OCI-LY1 (cell line): ENCODE measurements at regions not wholly inside any gene's neighbourhood (a gene's known extent, or its start where the extent isn't known, plus 50 kb on each side); places are given as distances from the start of the nearest gene placed in this dataset.

Experiments used
- EZH2 ChIP-seq: fragments of 200-600 bp; sonication (generic), shearing (Covaris generic); IDR thresholded peaks from 2 replicates; pipeline ENCODE4 v1.8.0; 2017; ENCODE audit warnings: borderline replicate concordance, mixed run types, mild to moderate bottlenecking, antibody characterized with exemption, low read length, moderate library complexity, mixed read lengths
- TF ChIP-seq, protein P1 (sequence below): fragments of 200-600 bp; sonication (generic), shearing (Covaris generic); IDR thresholded peaks from 2 replicates; pipeline ENCODE4 v1.5.1; 2017; ENCODE audit warnings: mild to moderate bottlenecking, antibody characterized with exemption, low read length, moderate library complexity, mixed read lengths

DNA sequence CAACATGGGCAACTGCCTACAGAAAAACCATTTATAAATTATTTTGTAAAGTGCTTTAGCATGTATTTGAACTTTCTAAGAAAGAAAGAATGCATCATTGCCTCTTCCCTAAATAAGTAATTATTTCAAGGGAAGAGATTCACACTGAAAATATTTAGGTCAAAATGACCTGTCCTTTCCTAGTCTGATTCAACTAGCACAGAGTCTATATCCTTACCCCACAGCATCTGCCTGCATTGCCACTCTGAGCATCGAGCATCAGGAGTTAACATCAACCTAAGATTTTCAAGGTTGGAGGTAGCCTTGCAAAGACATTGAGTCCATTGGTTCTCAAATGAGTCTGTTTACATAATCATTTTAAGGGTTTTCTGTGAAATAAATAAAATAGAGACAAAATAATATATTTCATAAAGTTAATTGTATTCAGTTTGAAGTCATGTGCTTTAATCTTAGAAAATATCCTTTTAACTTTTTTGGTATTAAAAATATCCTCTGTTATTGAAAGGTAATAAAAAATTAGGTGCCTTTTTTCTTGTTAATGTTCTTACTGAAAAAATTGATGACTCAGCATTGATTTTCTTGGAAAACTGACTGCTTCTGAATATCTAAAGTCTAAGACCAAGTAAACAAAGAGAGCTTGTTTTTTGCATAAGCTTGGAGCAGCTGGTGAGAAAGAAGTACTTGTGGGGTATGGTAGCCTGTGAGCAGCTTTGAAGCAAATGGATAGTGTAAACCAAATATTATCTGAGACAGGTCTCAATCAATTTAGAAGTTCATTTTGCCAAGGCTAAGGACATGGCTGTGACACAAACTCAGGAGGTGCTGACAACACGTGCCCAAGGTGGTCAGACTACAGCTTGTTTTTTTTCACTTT, 269.0 kb upstream of the CLEC14A start:
- TF ChIP-seq, protein P1, sequence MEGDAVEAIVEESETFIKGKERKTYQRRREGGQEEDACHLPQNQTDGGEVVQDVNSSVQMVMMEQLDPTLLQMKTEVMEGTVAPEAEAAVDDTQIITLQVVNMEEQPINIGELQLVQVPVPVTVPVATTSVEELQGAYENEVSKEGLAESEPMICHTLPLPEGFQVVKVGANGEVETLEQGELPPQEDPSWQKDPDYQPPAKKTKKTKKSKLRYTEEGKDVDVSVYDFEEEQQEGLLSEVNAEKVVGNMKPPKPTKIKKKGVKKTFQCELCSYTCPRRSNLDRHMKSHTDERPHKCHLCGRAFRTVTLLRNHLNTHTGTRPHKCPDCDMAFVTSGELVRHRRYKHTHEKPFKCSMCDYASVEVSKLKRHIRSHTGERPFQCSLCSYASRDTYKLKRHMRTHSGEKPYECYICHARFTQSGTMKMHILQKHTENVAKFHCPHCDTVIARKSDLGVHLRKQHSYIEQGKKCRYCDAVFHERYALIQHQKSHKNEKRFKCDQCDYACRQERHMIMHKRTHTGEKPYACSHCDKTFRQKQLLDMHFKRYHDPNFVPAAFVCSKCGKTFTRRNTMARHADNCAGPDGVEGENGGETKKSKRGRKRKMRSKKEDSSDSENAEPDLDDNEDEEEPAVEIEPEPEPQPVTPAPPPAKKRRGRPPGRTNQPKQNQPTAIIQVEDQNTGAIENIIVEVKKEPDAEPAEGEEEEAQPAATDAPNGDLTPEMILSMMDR, result no peak
- no peak for TF ChIP-seq EZH2
